GM23338 (cell line): ENCODE measurements at regions not wholly inside any gene's neighbourhood (a gene's known extent, or its start where the extent isn't known, plus 50 kb on each side); places are given as distances from the start of the nearest gene placed in this dataset.

Experiments
- ATAC-seq: fragments of 200-7000 bp; cut with Tn5 transposase; 3 replicates; pipeline ENCODE4 v1.9.1; 2020
- DNase-seq: peaks from one replicate; pipeline ENCODE4 v3.0.0-alpha.2; 2015; ENCODE audit warnings: low spot score
- H2AFZ ChIP-seq: fragments of 200-600 bp; sonication (generic); 2 replicates; pipeline ENCODE4 v1.8.0; 2016; ENCODE audit warnings: antibody characterized with exemption, mild to moderate bottlenecking, moderate library complexity
- H3F3A ChIP-seq: fragments of 200-600 bp; sonication (generic); replicated peaks from 2 replicates; pipeline ENCODE4 v1.8.0; 2017; ENCODE audit warnings: antibody characterized with exemption, mixed run types, low read depth
- H3K27ac ChIP-seq: fragments of 200-600 bp; sonication (generic); 2 replicates; pipeline ENCODE4 v1.6.1; 2016; ENCODE audit warnings: low read depth
- H3K27me3 ChIP-seq: fragments of 200-600 bp; sonication (generic); 2 replicates; pipeline ENCODE4 v1.8.0; 2016; ENCODE audit warnings: mild to moderate bottlenecking, mixed run types, moderate library complexity; ENCODE audit not compliant: insufficient read depth
- H3K36me3 ChIP-seq: fragments of 200-600 bp; sonication (generic); 2 replicates; pipeline ENCODE4 v1.8.0; 2016; ENCODE audit warnings: mild to moderate bottlenecking; ENCODE audit not compliant: insufficient read depth
- H3K4me1 ChIP-seq: fragments of 200-600 bp; sonication (generic); 2 replicates; pipeline ENCODE4 v1.8.0; 2016; ENCODE audit warnings: mild to moderate bottlenecking, moderate library complexity; ENCODE audit not compliant: insufficient read depth
- H3K4me2 ChIP-seq: fragments of 200-600 bp; sonication (generic); 2 replicates; pipeline ENCODE4 v1.7.1; 2017; ENCODE audit warnings: mixed run types
- H3K4me3 ChIP-seq: fragments of 200-600 bp; sonication (generic); 2 replicates; pipeline ENCODE4 v1.6.1; 2016; ENCODE audit warnings: mixed run types
- H3K79me2 ChIP-seq: fragments of 200-600 bp; sonication (generic); replicated peaks from 2 replicates; pipeline ENCODE4 v1.8.0; 2017; ENCODE audit warnings: mild to moderate bottlenecking; ENCODE audit not compliant: insufficient read depth
- H3K9me2 ChIP-seq: fragments of 200-600 bp; sonication (generic); 2 replicates; pipeline ENCODE4 v1.8.0; 2017; ENCODE audit not compliant: insufficient read depth
- H4K20me1 ChIP-seq: fragments of 200-600 bp; sonication (generic); replicated peaks from 2 replicates; pipeline ENCODE4 v1.8.0; 2017; ENCODE audit warnings: mild to moderate bottlenecking; ENCODE audit not compliant: insufficient read depth
- H3K27ac Mint-ChIP-seq: 2 replicates; pipeline ENCODE4 v1.8.0; 2020; ENCODE audit warnings: inconsistent platforms, mild to moderate bottlenecking, moderate library complexity, mixed read lengths
- H3K27me3 Mint-ChIP-seq: 3 replicates; pipeline ENCODE4 v1.8.0; 2022; ENCODE audit warnings: low read depth, mild to moderate bottlenecking, moderate library complexity, mixed read lengths, inconsistent platforms; ENCODE audit not compliant: insufficient read depth, poor library complexity
- H3K36me3 Mint-ChIP-seq: 3 replicates; pipeline ENCODE4 v1.8.0; 2021; ENCODE audit warnings: low read depth, mild to moderate bottlenecking, inconsistent platforms, moderate library complexity, mixed read lengths
- H3K4me1 Mint-ChIP-seq: 3 replicates; pipeline ENCODE4 v1.8.0; 2020; ENCODE audit warnings: mild to moderate bottlenecking, inconsistent platforms, mixed read lengths
- H3K4me3 Mint-ChIP-seq: 3 replicates; pipeline ENCODE4 v1.8.0; 2021; ENCODE audit warnings: moderate library complexity, mild to moderate bottlenecking, inconsistent platforms, mixed read lengths
- H3K9me3 Mint-ChIP-seq: 3 replicates; pipeline ENCODE4 v1.8.0; 2020; ENCODE audit warnings: moderate library complexity, mild to moderate bottlenecking, inconsistent platforms, mixed read lengths
- CREB1 ChIP-seq: fragments of 250-450 bp; sonication (Bioruptor Pico); IDR thresholded peaks from 2 replicates; pipeline ENCODE4 v1.5.0; 2020; ENCODE audit warnings: low read depth, mild to moderate bottlenecking, moderate library complexity
- CTCF ChIP-seq, 2 experiments: fragments of 200-600 bp in 1 of 2; sonication (generic) in 1 of 2; conservative IDR thresholded peaks; 2 replicates each; pipeline versions ENCODE4 v1.5.1 to v1.6.1; 2016 to 2017; ENCODE audit warnings: antibody characterized with exemption in 2 of 2, low read depth in 2 of 2, mild to moderate bottlenecking in 2 of 2, moderate library complexity in 1 of 2
- ETS1 ChIP-seq: IDR thresholded peaks from 2 replicates; pipeline ENCODE4 v1.6.1; 2016; ENCODE audit warnings: antibody characterized with exemption
- EZH2 ChIP-seq: fragments of 200-600 bp; sonication (generic); IDR thresholded peaks from one replicate; pipeline ENCODE4 v1.8.0; 2017; ENCODE audit warnings: antibody characterized with exemption, mild to moderate bottlenecking, low read depth; ENCODE audit not compliant: unreplicated experiment
- EZH2phosphoT487 ChIP-seq: fragments of 200-600 bp; sonication (generic); IDR thresholded peaks from one replicate; pipeline ENCODE4 v1.8.1; 2018; ENCODE audit warnings: antibody characterized with exemption; ENCODE audit not compliant: unreplicated experiment
- JUNB ChIP-seq: IDR thresholded peaks from one replicate; pipeline ENCODE4 v1.6.1; 2016; ENCODE audit warnings: antibody characterized with exemption; ENCODE audit not compliant: unreplicated experiment
- NANOG ChIP-seq: IDR thresholded peaks from 2 replicates; pipeline ENCODE4 v1.6.1; 2016; ENCODE audit warnings: antibody characterized with exemption, borderline replicate concordance
- POLR2AphosphoS5 ChIP-seq: IDR thresholded peaks from 2 replicates; pipeline ENCODE4 v1.6.1; 2016; ENCODE audit warnings: antibody characterized with exemption, low read depth
- STAT1 ChIP-seq: IDR thresholded peaks from one replicate; pipeline ENCODE4 v1.6.1; 2016; ENCODE audit warnings: antibody characterized with exemption; ENCODE audit not compliant: unreplicated experiment
- ZNF114 ChIP-seq: fragments of 250-450 bp; sonication (Bioruptor Pico); IDR thresholded peaks from 2 replicates; pipeline ENCODE4 v1.5.0; 2020; ENCODE audit warnings: mild to moderate bottlenecking, moderate library complexity
- ZNF331 ChIP-seq: fragments of 250-450 bp; sonication (Bioruptor Pico); IDR thresholded peaks from 2 replicates; pipeline ENCODE4 v1.5.0; 2020; ENCODE audit warnings: low read depth, mild to moderate bottlenecking, moderate library complexity
- ZNF462 ChIP-seq: fragments of 250-450 bp; sonication (Bioruptor Pico); IDR thresholded peaks from 2 replicates; pipeline ENCODE4 v1.5.0; 2020; ENCODE audit warnings: mild to moderate bottlenecking, moderate library complexity
- TF ChIP-seq, protein P1 (sequence below): IDR thresholded peaks from one replicate; pipeline ENCODE4 v1.6.1; 2018; ENCODE audit warnings: antibody characterized with exemption; ENCODE audit not compliant: unreplicated experiment

- H3K79me2 ChIP-seq: no peaks in the 10 kb centered on the region
- Mint-ChIP-seq H3K4me3 (no peak overlapping the region), H3K4me1 (peaks cover 23% of the 10 kb centered on the region), H3K27ac (no peak overlapping the region), H3K36me3 (peaks cover 53% of the 10 kb centered on the region), H3K9me3 (peaks cover 50% of the 10 kb centered on the region), H3K27me3 (peaks cover 10% of the 10 kb centered on the region)
- no peak overlapping the region for H3K4me3 ChIP-seq
- no peak overlapping the region for H2AFZ ChIP-seq
- 0 out of 2 replicates have a peak, but pooled peaks cover 4% of the 10 kb centered on the region for H3K36me3 ChIP-seq
- TF ChIP-seq CTCF (conservative IDR thresholded peaks at IDR 0.05; ENCODE audit: low read depth in 2 of 2) (no peak), EZH2 (no peak), JUNB (no peak), POLR2AphosphoS5 (no peak), STAT1 (no peak), ZNF331 (no peak), EZH2phosphoT487 (no peak), ETS1 (no peak), NANOG (no peak), ZNF114 (CRISPR knock-in tag) (no peak), CREB1 (CRISPR knock-in tag) (no peak), ZNF462 (CRISPR knock-in tag) (no peak)
- TF ChIP-seq, protein P1, sequence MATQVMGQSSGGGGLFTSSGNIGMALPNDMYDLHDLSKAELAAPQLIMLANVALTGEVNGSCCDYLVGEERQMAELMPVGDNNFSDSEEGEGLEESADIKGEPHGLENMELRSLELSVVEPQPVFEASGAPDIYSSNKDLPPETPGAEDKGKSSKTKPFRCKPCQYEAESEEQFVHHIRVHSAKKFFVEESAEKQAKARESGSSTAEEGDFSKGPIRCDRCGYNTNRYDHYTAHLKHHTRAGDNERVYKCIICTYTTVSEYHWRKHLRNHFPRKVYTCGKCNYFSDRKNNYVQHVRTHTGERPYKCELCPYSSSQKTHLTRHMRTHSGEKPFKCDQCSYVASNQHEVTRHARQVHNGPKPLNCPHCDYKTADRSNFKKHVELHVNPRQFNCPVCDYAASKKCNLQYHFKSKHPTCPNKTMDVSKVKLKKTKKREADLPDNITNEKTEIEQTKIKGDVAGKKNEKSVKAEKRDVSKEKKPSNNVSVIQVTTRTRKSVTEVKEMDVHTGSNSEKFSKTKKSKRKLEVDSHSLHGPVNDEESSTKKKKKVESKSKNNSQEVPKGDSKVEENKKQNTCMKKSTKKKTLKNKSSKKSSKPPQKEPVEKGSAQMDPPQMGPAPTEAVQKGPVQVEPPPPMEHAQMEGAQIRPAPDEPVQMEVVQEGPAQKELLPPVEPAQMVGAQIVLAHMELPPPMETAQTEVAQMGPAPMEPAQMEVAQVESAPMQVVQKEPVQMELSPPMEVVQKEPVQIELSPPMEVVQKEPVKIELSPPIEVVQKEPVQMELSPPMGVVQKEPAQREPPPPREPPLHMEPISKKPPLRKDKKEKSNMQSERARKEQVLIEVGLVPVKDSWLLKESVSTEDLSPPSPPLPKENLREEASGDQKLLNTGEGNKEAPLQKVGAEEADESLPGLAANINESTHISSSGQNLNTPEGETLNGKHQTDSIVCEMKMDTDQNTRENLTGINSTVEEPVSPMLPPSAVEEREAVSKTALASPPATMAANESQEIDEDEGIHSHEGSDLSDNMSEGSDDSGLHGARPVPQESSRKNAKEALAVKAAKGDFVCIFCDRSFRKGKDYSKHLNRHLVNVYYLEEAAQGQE: no peak
- no peak overlapping the region for H3K4me2 ChIP-seq
- no peaks in the 10 kb centered on the region for H3F3A ChIP-seq
- H3K27me3 ChIP-seq: peaks cover 60% of the 10 kb centered on the region
- peaks cover 4% of the 10 kb centered on the region for H4K20me1 ChIP-seq
- DNase-seq: no peak
- H3K4me1 ChIP-seq: peaks cover 19% of the 10 kb centered on the region
- no peak for ATAC-seq
- H3K27ac ChIP-seq: no peak overlapping the region
- no peaks in the 10 kb centered on the region; the same call in 1 of the 2 replicates for H3K9me2 ChIP-seq
Measured at GRCh38 chr4:56212774-56213173, 174.5 kb downstream of the AASDH start.
